ENCODE measurements at regions not wholly inside any gene's neighbourhood (a gene's known extent, or its start where the extent isn't known, plus 50 kb on each side); places are given as distances from the start of the nearest gene placed in this dataset.

- Histone ChIP-seq H3K27me3 (peaks cover 0 to 3% of the 10 kb centered on the region in 2 donors), H3K27ac (no peak overlapping the region), H3K9me3 (no peaks in the 10 kb centered on the region), H3K36me3 (no peaks in the 10 kb centered on the region), H3K4me1 (no peaks in the 10 kb centered on the region), H3K4me3 (no peak overlapping the region)
- no peak for DNase-seq
- TF ChIP-seq CTCF (IDR thresholded peaks at IDR 0.05), result no peak
- intact Hi-C loops (cut with DNase I; ENCODE audit: low total_unique reads), result no loop called here
Measured at GRCh38 chr13:26948353-26948752, 187.8 kb upstream of the GPR12 start.

- no peaks in the 10 kb centered on the region for H3K9me3 ChIP-seq
- no peak for DNase-seq
- intact Hi-C loops (cut with DNase I; ENCODE audit: low total_unique reads), result no loop called here
Measured at GRCh38 chr13:26946684-26947343, 186.2 kb upstream of the GPR12 start.

GRCh38 chr13:26943748-26944147 is 183.2 kb upstream of the GPR12 start:
- Histone ChIP-seq H3K4me1 (no peaks in the 10 kb centered on the region), H3K36me3 (no peaks in the 10 kb centered on the region), H3K9me3 (no peaks in the 10 kb centered on the region), H3K27ac (no peak overlapping the region), H3K27me3 (no peaks in the 10 kb centered on the region), H3K4me3 (no peak overlapping the region)
- intact Hi-C loops (cut with DNase I; ENCODE audit: low total_unique reads), result no loop called here
- DNase-seq, result no peak
- TF ChIP-seq CTCF (IDR thresholded peaks at IDR 0.05), result no peak

More at GRCh38 chr13:26946684-26947343, 186.2 kb upstream of the GPR12 start:
- Histone ChIP-seq H3K27ac (no peak overlapping the region), H3K4me3 (no peak overlapping the region), H3K4me1 (no peaks in the 10 kb centered on the region), H3K36me3 (no peaks in the 10 kb centered on the region), H3K27me3 (no peaks in the 10 kb centered on the region)
- TF ChIP-seq CTCF (IDR thresholded peaks at IDR 0.05), result peak; percentile 72 to 78

- no peak for TF ChIP-seq CTCF (IDR thresholded peaks at IDR 0.05)
- Histone ChIP-seq H3K9me3 (no peaks in the 10 kb centered on the region), H3K27me3 (no peaks in the 10 kb centered on the region), H3K4me1 (no peaks in the 10 kb centered on the region), H3K4me3 (no peak overlapping the region), H3K27ac (no peak overlapping the region), H3K36me3 (no peaks in the 10 kb centered on the region)
- DNase-seq, result no peak
- intact Hi-C loops (cut with DNase I; ENCODE audit: low total_unique reads), result no loop called here
Measured at GRCh38 chr13:26942184-26942583, 181.6 kb upstream of the GPR12 start.

GRCh38 chr13:26941345-26942174 is 181.0 kb upstream of the GPR12 start:
- Histone ChIP-seq H3K36me3 (no peaks in the 10 kb centered on the region), H3K4me3 (no peak overlapping the region), H3K9me3 (no peaks in the 10 kb centered on the region), H3K4me1 (no peaks in the 10 kb centered on the region), H3K27me3 (no peaks in the 10 kb centered on the region), H3K27ac (no peak overlapping the region)
- intact Hi-C loops (cut with DNase I; ENCODE audit: low total_unique reads), result no loop called here
- no peak for DNase-seq
- TF ChIP-seq CTCF (IDR thresholded peaks at IDR 0.05), result no peak
